ENCODE measurements at regions not wholly inside any gene's neighbourhood (a gene's known extent, or its start where the extent isn't known, plus 50 kb on each side); places are given as distances from the start of the nearest gene placed in this dataset.

GRCh38 chr6:90669846-90670245 is 83.0 kb upstream of the MAP3K7 start:
- DNase-seq = no peak
- Histone ChIP-seq H3K9me3 (no peaks in the 10 kb centered on the region), H3K27me3 (no peaks in the 10 kb centered on the region), H3K27ac (no peak overlapping the region), H3K4me3 (no peak overlapping the region), H3K36me3 (no peaks in the 10 kb centered on the region), H3K4me1 (no peaks in the 10 kb centered on the region)
- WGBS, 2 donors = 59 to 83% methylated on average over 1 of the region's 1 CpG
- no peak for ATAC-seq (ENCODE audit: low FRiP score in 2 of 2)
- TF ChIP-seq POLR2A (IDR thresholded peaks at IDR 0.05) = no peak
- no peak for TF ChIP-seq CTCF (IDR thresholded peaks at IDR 0.05)
- TF ChIP-seq POLR2AphosphoS5 (IDR thresholded peaks at IDR 0.05) = no peak
- TF ChIP-seq EP300 (IDR thresholded peaks at IDR 0.05) = no peak

- Histone ChIP-seq H3K27ac (no peak overlapping the region), H3K9me3 (no peaks in the 10 kb centered on the region), H3K36me3 (no peaks in the 10 kb centered on the region), H3K4me1 (no peaks in the 10 kb centered on the region), H3K27me3 (no peaks in the 10 kb centered on the region), H3K4me3 (no peak overlapping the region)
- DNase-seq (no peak), ATAC-seq (ENCODE audit: low FRiP score in 2 of 2) (no peak)
- TF ChIP-seq POLR2A (IDR thresholded peaks at IDR 0.05) = no peak
- no peak for TF ChIP-seq POLR2AphosphoS5 (IDR thresholded peaks at IDR 0.05)
- TF ChIP-seq EP300 (IDR thresholded peaks at IDR 0.05) = no peak
- TF ChIP-seq CTCF (IDR thresholded peaks at IDR 0.05) = no peak
- 44 to 49% methylated on average over 2 of the region's 2 CpGs for WGBS, 2 donors
Observed at GRCh38 chr6:90669420-90669819, 82.5 kb upstream of the MAP3K7 start.

GRCh38 chr6:90668141-90668540 is 81.3 kb upstream of the MAP3K7 start:
- no peak for TF ChIP-seq POLR2AphosphoS5 (IDR thresholded peaks at IDR 0.05)
- TF ChIP-seq POLR2A (IDR thresholded peaks at IDR 0.05) = no peak
- no peak for TF ChIP-seq EP300 (IDR thresholded peaks at IDR 0.05)
- TF ChIP-seq CTCF (IDR thresholded peaks at IDR 0.05) = no peak
- H3K4me3 ChIP-seq = no peak overlapping the region
- no peaks in the 10 kb centered on the region for H3K4me1 ChIP-seq
- H3K27me3 ChIP-seq = no peaks in the 10 kb centered on the region
- H3K36me3 ChIP-seq = no peaks in the 10 kb centered on the region
- DNase-seq = no peak
- no peak overlapping the region for H3K27ac ChIP-seq
- H3K9me3 ChIP-seq = peaks cover 0 to 3% (median 0%) of the 10 kb centered on the region in 4 donors
- no peak for ATAC-seq (ENCODE audit: low FRiP score in 2 of 2)

- no peaks in the 10 kb centered on the region for H3K4me1 ChIP-seq
- no peak for TF ChIP-seq POLR2AphosphoS5 (IDR thresholded peaks at IDR 0.05)
- TF ChIP-seq CTCF (IDR thresholded peaks at IDR 0.05) = no peak
- TF ChIP-seq POLR2A (IDR thresholded peaks at IDR 0.05) = no peak
- 89 to 91% methylated on average over 3 of the region's 3 CpGs for WGBS, 2 donors
Observed at GRCh38 chr6:90663873-90664272, 77.0 kb upstream of the MAP3K7 start.

GRCh38 chr6:90663106-90663505 is 76.2 kb upstream of the MAP3K7 start:
- 62 to 98% methylated on average over 2 of the region's 2 CpGs for WGBS, 2 donors
- Histone ChIP-seq H3K9me3 (peaks cover 0 to 5% (median 0%) of the 10 kb centered on the region in 4 donors), H3K27me3 (no peaks in the 10 kb centered on the region), H3K4me1 (no peaks in the 10 kb centered on the region), H3K4me3 (no peak overlapping the region), H3K36me3 (no peaks in the 10 kb centered on the region), H3K27ac (no peak overlapping the region)
- ATAC-seq (ENCODE audit: low FRiP score in 2 of 2) = peak in 1 of 2 donors; percentile 15
- TF ChIP-seq POLR2A (IDR thresholded peaks at IDR 0.05) = no peak
- TF ChIP-seq CTCF (IDR thresholded peaks at IDR 0.05) = no peak
- no peak for TF ChIP-seq EP300 (IDR thresholded peaks at IDR 0.05)
- TF ChIP-seq POLR2AphosphoS5 (IDR thresholded peaks at IDR 0.05) = no peak
- DNase-seq = no peak

More at GRCh38 chr6:90663873-90664272, 77.0 kb upstream of the MAP3K7 start:
- DNase-seq (no peak), ATAC-seq (ENCODE audit: low FRiP score in 2 of 2) (no peak)
- Histone ChIP-seq H3K9me3 (peaks cover 0 to 5% (median 0%) of the 10 kb centered on the region in 4 donors), H3K27me3 (no peaks in the 10 kb centered on the region), H3K27ac (no peak overlapping the region), H3K4me3 (no peak overlapping the region), H3K36me3 (no peaks in the 10 kb centered on the region)

All from upper lobe of left lung (tissue), 6 donors.